NB4 (cell line): ENCODE measurements at regions not wholly inside any gene's neighbourhood (a gene's known extent, or its start where the extent isn't known, plus 50 kb on each side); places are given as distances from the start of the nearest gene placed in this dataset.

Experiments
- DNase-seq: peaks from one replicate; pipeline ENCODE4 v3.0.0; 2010; ENCODE audit warnings: low read depth
- H3K4me3 ChIP-seq: one replicate; pipeline ENCODE4 v1.5.1; 2011; ENCODE audit warnings: mild to moderate bottlenecking, low read depth, low read length, moderate library complexity
- MYC ChIP-seq: IDR thresholded peaks from 2 replicates; pipeline ENCODE4 v1.6.1; 2011; ENCODE audit warnings: low read depth, low read length
- POLR2A ChIP-seq: IDR thresholded peaks from 2 replicates; pipeline ENCODE4 v1.6.1; 2011; ENCODE audit warnings: mild to moderate bottlenecking; ENCODE audit not compliant: insufficient read length; ENCODE audit errors: extremely low read depth
- TF ChIP-seq, protein P1 (sequence below): IDR thresholded peaks from 2 replicates; pipeline ENCODE4 v1.6.1; 2011; ENCODE audit warnings: low read depth, low read length
- TF ChIP-seq, protein P2 (sequence below): IDR thresholded peaks from one replicate; pipeline ENCODE4 v1.5.1; 2012; ENCODE audit warnings: low read depth, low read length

DNA sequence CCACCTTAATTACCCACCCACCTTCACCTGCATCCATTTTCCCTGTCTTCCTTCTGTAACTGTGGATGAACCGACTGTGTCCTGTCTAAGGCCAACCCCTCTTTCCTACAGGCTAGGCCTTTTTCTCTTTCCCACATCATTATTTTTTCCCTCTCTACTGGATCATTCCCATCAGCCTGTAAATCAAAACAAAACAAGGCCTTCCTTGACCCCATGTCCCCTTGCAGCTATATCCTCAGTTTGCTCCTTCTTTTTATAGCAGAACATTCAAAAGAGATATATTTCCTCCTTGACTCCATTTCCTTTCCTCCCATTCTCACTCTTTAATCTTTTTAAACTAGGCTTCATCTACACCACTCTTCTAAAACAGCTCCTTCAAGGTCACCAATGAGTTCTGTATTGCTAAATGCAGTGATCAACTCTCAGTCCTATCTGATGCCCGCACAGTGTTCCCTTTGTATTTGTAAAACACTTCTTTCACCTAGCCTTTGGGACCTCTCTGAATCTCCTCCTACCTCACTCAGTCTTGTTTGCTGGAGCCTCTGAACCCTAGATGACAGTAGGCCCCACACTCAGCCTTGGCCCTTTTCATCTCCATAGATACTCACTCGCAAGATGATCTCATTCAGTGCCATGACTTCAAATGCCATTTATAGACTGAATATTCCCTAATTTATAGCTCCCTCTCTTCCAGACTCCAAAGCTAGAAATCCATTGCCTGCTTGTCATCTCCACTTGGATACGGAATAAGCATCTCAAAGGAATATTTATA, 55.7 kb downstream of the CXCR4 start:
- no peak overlapping the region for H3K4me3 ChIP-seq
- DNase-seq = no peak
- TF ChIP-seq, protein P1, sequence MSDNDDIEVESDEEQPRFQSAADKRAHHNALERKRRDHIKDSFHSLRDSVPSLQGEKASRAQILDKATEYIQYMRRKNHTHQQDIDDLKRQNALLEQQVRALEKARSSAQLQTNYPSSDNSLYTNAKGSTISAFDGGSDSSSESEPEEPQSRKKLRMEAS = no peak
- TF ChIP-seq, protein P2, sequence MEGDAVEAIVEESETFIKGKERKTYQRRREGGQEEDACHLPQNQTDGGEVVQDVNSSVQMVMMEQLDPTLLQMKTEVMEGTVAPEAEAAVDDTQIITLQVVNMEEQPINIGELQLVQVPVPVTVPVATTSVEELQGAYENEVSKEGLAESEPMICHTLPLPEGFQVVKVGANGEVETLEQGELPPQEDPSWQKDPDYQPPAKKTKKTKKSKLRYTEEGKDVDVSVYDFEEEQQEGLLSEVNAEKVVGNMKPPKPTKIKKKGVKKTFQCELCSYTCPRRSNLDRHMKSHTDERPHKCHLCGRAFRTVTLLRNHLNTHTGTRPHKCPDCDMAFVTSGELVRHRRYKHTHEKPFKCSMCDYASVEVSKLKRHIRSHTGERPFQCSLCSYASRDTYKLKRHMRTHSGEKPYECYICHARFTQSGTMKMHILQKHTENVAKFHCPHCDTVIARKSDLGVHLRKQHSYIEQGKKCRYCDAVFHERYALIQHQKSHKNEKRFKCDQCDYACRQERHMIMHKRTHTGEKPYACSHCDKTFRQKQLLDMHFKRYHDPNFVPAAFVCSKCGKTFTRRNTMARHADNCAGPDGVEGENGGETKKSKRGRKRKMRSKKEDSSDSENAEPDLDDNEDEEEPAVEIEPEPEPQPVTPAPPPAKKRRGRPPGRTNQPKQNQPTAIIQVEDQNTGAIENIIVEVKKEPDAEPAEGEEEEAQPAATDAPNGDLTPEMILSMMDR = no peak

DNA sequence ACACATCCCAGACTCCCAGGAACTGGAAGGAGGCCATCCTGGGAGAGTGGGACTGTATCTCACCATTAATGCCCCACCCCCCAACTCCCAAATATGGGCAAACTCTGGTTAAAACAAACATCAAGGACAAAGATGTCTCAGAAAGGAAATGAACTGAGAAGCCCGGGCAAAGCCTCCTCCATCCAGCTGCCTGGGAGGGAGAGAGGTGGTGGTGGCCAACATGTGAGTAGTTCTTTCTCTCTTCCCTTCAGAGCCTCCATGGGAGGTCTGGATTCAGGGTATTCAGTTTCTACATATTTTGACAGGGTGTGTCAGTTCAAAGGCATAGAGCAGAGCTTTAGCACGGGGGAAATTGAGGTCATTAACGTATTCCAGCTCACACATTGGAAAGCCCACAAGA, 57.5 kb downstream of the CXCR4 start:
- TF ChIP-seq POLR2A (no peak), MYC (no peak)
- TF ChIP-seq, protein P1 = no peak
- TF ChIP-seq, protein P2 = no peak
- no peak overlapping the region for H3K4me3 ChIP-seq
- no peak for DNase-seq

DNA sequence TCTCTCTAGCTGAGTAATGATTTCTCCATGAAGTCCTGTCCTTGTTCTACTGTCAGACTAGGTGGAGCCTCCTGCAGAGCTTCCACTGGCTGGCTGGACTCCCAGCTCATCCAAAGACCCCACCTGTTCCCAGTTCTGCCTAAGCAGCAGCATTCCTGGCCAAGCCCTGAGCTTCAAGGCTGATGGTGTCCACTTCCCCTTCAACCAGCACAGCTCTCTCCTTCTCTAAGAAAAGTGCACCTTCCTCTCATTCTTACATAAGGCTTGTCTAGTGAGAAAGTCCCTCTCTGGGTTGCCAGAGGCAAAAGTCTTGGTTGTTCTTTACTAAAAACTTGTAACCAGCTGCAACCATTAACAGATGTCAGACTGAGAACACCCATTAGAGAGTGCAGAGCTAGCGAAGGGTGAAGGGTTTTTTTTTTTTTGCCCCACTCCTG, 58.9 kb downstream of the CXCR4 start:
- TF ChIP-seq MYC = no peak
- TF ChIP-seq, protein P1 = no peak
- no peak for TF ChIP-seq POLR2A
- TF ChIP-seq, protein P2 = no peak
- H3K4me3 ChIP-seq = no peak overlapping the region
- DNase-seq = peak; percentile 36

DNA sequence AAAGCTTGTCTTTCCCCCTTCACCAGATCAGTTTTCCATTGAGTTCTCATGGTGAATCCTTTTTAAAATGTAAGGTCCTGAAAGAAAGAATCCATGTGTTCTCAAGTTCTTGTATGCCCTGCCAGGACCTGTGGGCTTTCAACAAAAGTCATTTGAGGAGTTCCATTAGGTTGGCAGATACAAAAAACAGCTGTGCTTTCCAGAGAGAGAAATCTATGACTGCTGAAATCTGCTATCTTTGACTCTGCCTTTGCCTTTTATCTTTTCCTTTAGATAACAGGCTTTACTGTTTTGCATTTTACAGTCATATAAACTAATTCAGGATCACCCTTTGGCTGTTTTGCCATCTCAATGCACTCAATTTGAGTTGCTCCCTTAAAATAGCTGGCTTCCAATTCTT, 59.7 kb downstream of the CXCR4 start:
- TF ChIP-seq, protein P2 = no peak
- TF ChIP-seq POLR2A = no peak
- TF ChIP-seq, protein P1 = no peak
- TF ChIP-seq MYC = no peak
- DNase-seq = peak; percentile 44

DNA sequence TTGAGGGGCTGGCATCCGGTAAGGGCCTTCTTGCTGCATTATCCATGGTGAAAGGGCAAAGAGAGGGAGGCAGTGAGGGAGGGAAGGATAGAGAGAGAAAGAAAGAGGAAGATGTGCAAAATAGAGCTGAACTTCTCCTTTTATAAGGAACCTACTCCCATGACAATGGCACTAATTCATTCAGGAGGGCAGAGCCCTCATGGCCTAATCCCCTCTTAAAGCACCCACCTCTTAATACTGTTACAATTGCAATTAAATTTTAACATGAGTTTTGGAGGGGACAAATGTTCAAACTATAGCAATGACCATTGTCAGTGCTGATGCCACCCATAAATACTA, 60.2 kb downstream of the CXCR4 start:
- DNase-seq = peak; percentile 75
- H3K4me3 ChIP-seq = no peak overlapping the region
- no peak for TF ChIP-seq MYC

More for the DNA sequence above, 59.7 kb downstream of the CXCR4 start:
- no peak overlapping the region for H3K4me3 ChIP-seq

DNA sequence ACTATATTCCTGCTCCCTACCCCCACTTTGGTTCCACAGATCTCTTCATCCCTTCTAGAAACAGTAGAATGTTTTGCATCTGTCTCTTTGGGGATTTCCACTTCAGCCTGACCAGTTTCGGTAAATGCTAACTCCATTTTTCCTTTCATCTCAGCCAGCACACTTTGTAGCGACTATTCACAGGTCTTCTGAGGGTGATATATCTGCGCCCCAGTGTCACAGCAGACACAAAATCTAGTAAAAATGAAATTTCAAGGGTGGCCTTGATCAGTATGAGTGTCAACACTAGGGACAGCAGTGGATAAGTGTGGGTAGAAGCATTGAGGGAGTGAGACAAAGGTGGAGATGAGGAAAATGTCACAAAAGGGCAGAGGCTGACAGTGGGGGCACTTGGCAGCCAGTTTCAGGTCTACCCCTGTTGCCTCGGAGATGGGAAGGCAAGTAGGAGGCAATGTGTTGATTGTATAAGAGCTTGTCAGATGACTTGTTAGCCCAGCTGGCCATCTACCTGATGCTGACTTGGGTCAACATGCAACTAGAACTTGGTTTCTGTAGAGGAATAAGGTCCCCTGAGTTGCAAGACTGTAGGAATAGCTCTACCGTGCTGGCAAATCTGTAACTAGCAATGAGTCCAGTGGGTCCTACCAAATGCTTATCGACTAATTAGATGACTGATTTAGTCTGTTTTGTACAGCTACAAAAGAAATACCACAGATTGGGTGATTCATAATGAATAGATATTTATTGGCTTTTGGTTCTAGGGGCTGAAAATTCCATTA, 60.7 kb downstream of the CXCR4 start:
- H3K4me3 ChIP-seq = no peak overlapping the region
- DNase-seq = peak; percentile 19
- TF ChIP-seq POLR2A (no peak), MYC (no peak)
- TF ChIP-seq, protein P2 = no peak
- TF ChIP-seq, protein P1 = no peak
